GM12878 (cell line): ENCODE measurements at regions not wholly inside any gene's neighbourhood (a gene's known extent, or its start where the extent isn't known, plus 50 kb on each side); places are given as distances from the start of the nearest gene placed in this dataset.

Source experiments
- ATAC-seq: fragments of 200-7000 bp; cut with Tn5 transposase; 3 replicates; pipeline ENCODE4 v1.9.1; 2020; ENCODE audit warnings: mild to moderate bottlenecking, moderate library complexity
- BruUV-seq: library from RNA; stranded (reverse); fragments of 400-500 nt; replicated peaks from 2 replicates; lab custom pipeline; 2021; lab: Mats Ljungman, UMichigan
- CTCF ChIA-PET: fragments of 300-600 bp; sonication (Branson Sonifier 250); formaldehyde crosslinking; extraction: SDS; loops from one replicate; lab custom pipeline; 2021; ENCODE audit warnings: inconsistent platforms; lab: Yijun Ruan, JAX
- POLR2A ChIA-PET: fragments of 350-600 bp; formaldehyde crosslinking; extraction: SDS; loops from one replicate; lab custom pipeline; 2021; ENCODE audit warnings: inconsistent platforms; lab: Charles Lee
- RAD21 ChIA-PET: fragments of 300-600 bp; sonication (Branson Sonifier 250); formaldehyde crosslinking; loops from one replicate; lab custom pipeline; 2023; ENCODE audit warnings: antibody characterized with exemption; ENCODE audit not compliant: unreplicated experiment; lab: Charles Lee
- SMC1A ChIA-PET: fragments of 300-600 bp; sonication (Branson Sonifier 250); formaldehyde crosslinking; loops from one replicate; lab custom pipeline; 2023; ENCODE audit not compliant: unreplicated experiment, uncharacterized antibody; lab: Charles Lee
- DNase-seq: peaks from one replicate; pipeline ENCODE4 v3.0.0-alpha.2; 2011; ENCODE audit warnings: low read depth, low spot score
- FAIRE-seq: peaks from 3 replicates; lab custom pipeline; 2011; peaks lifted over from hg19 to GRCh38; lab: Jason Lieb, UNC
- H2AFZ ChIP-seq: 2 replicates; pipeline ENCODE4 v1.6.0; 2011; ENCODE audit warnings: low read depth, low read length, control low read depth; ENCODE audit not compliant: control insufficient read depth
- H3K27ac ChIP-seq: 2 replicates; pipeline ENCODE4 v1.5.1; 2011; ENCODE audit warnings: control low read depth; ENCODE audit not compliant: control insufficient read depth, insufficient read depth
- H3K27me3 ChIP-seq, 2 experiments: replicated peaks in 1 of 2; 2 replicates each; pipeline versions ENCODE4 v1.6.0 to v1.6.1; 2011; ENCODE audit warnings: low read length in 1 of 2; ENCODE audit not compliant: control insufficient read depth in 2 of 2, insufficient read depth in 2 of 2
- H3K36me3 ChIP-seq, 2 experiments: 2 replicates each; pipeline ENCODE4 v1.5.1; 2011; ENCODE audit warnings: low read length in 1 of 2; ENCODE audit not compliant: control insufficient read depth in 2 of 2, insufficient read depth in 2 of 2
- H3K4me1 ChIP-seq: 2 replicates; pipeline ENCODE4 v1.6.1; 2011; ENCODE audit warnings: mild to moderate bottlenecking, low read length, moderate library complexity, mixed read lengths; ENCODE audit not compliant: control insufficient read depth, insufficient read depth
- H3K4me2 ChIP-seq: 2 replicates; pipeline ENCODE4 v1.6.0; 2011; ENCODE audit warnings: control low read depth; ENCODE audit not compliant: control insufficient read depth, insufficient read depth
- H3K4me3 ChIP-seq: fragments of 200-600 bp; sonication (generic); 2 replicates; pipeline ENCODE4 v1.5.1; 2016
- H3K79me2 ChIP-seq: 2 replicates; pipeline ENCODE4 v1.6.0; 2011; ENCODE audit warnings: low read length; ENCODE audit not compliant: control insufficient read depth, insufficient read depth
- H3K9ac ChIP-seq: 2 replicates; pipeline ENCODE4 v1.8.0; 2011; ENCODE audit warnings: low read length, control low read depth, mixed read lengths; ENCODE audit not compliant: control insufficient read depth, insufficient read depth
- H3K9me3 ChIP-seq: replicated peaks from 3 replicates; pipeline ENCODE4 v1.5.1; 2011; ENCODE audit warnings: mild to moderate bottlenecking, low read length; ENCODE audit not compliant: control insufficient read depth, insufficient read depth
- H4K20me1 ChIP-seq: 2 replicates; pipeline ENCODE4 v1.6.0; 2011; ENCODE audit not compliant: control insufficient read depth, insufficient read depth
- BCL3 ChIP-seq: IDR thresholded peaks from 2 replicates; pipeline ENCODE4 v1.6.1; 2011; ENCODE audit warnings: borderline replicate concordance, low read depth, mild to moderate bottlenecking, moderate library complexity, low read length; ENCODE audit not compliant: insufficient read depth, poor library complexity, severe bottlenecking
- CREM ChIP-seq: IDR thresholded peaks from 2 replicates; pipeline ENCODE4 v1.6.1; 2014; ENCODE audit warnings: antibody characterized with exemption, low read depth
- NFYB ChIP-seq: IDR thresholded peaks from 2 replicates; pipeline ENCODE4 v1.6.1; 2011; ENCODE audit warnings: low read depth, mild to moderate bottlenecking, low read length, improper control_type of control experiment, moderate library complexity; ENCODE audit not compliant: insufficient read depth
- NR2C2 ChIP-seq: IDR thresholded peaks from 2 replicates; pipeline ENCODE4 v1.6.1; 2011; ENCODE audit warnings: borderline replicate concordance, low read depth; ENCODE audit not compliant: control insufficient read depth, insufficient read length
- RCOR1 ChIP-seq: conservative IDR thresholded peaks from 2 replicates; pipeline ENCODE4 v1.6.1; 2012; ENCODE audit warnings: low read depth, low read length, improper control_type of control experiment
- SREBF2 ChIP-seq: IDR thresholded peaks from 2 replicates; pipeline ENCODE4 v1.6.1; 2012; ENCODE audit warnings: mild to moderate bottlenecking, low read length
- STAT3 ChIP-seq: IDR thresholded peaks from 2 replicates; pipeline ENCODE4 v1.6.1; 2011; ENCODE audit warnings: low read depth, low read length, improper control_type of control experiment
- ZBED1 ChIP-seq: IDR thresholded peaks from 2 replicates; pipeline ENCODE4 v1.6.1; 2016; ENCODE audit warnings: borderline replicate concordance
- WGBS: methylation state at CpG from one replicate; pipeline ENCODE4 v1.1.6; 2016; ENCODE audit warnings: low lambda C conversion rate; ENCODE audit not compliant: insufficient replicate concordance, insufficient coverage; ENCODE audit errors: missing lambda C conversion rate; 5-methylcytosine and 5-hydroxymethylcytosine counted together
- in situ Hi-C: fragments of 300-500 bp; cut with MboI; formaldehyde crosslinking; loops from 9 replicates; pipeline ENCODE4 v1.14.3; 2018; ENCODE audit warnings: mixed read lengths
- intact Hi-C: fragments of 100-400 bp; cut with micrococcal nuclease; formaldehyde crosslinking; loops from one replicate; pipeline ENCODE4 v1.14.2; 2022; ENCODE audit not compliant: unreplicated experiment

GRCh38 chr11:116525961-116526495 lies 246.8 kb downstream of the BUD13 start:
- no peaks in the 10 kb centered on the region for H4K20me1 ChIP-seq
- ChIA-PET CTCF (interaction anchor here (1.2 kb wide), 1 partner anchor 12 kb away, joined by 3 read pairs; no protein-coding TSS in a partner anchor), SMC1A (no interaction called here), RAD21 (interaction anchor here (0.6 kb wide), 1 partner anchor 113 kb away, joined by 3 read pairs; no protein-coding TSS in a partner anchor), POLR2A (no interaction called here)
- H3K27me3 ChIP-seq, result peaks cover 0 to 9% of the 10 kb centered on the region in 2 experiments; a peak in 1 of 4 replicates
- no peak overlapping the region for H2AFZ ChIP-seq
- FAIRE-seq (no peak), DNase-seq (no peak), ATAC-seq (no peak)
- H3K79me2 ChIP-seq, result no peaks in the 10 kb centered on the region
- in situ Hi-C loops, result no loop called here
- no peak overlapping the region for H3K4me3 ChIP-seq
- TF ChIP-seq SREBF2 (no peak), STAT3 (no peak), RCOR1 (no peak), NR2C2 (no peak), CREM (no peak), ZBED1 (no peak), NFYB (no peak), BCL3 (no peak)
- intact Hi-C loops, result no loop called here
- H3K4me2 ChIP-seq, result no peak overlapping the region
- H3K9me3 ChIP-seq, result no peaks in the 10 kb centered on the region
- BruUV-seq, result no TSS peak
- no peaks in the 10 kb centered on the region for H3K36me3 ChIP-seq
- H3K4me1 ChIP-seq, result no peaks in the 10 kb centered on the region
- no peak overlapping the region for H3K27ac ChIP-seq
- no peak overlapping the region for H3K9ac ChIP-seq
- WGBS, result 14% methylated on average over 4 of the region's 4 CpGs
